ENCODE measurements at regions not wholly inside any gene's neighbourhood (a gene's known extent, or its start where the extent isn't known, plus 50 kb on each side); places are given as distances from the start of the nearest gene placed in this dataset.

- TF ChIP-seq SNAPC5 (CRISPR knock-in tag; IDR thresholded peaks at IDR 0.05) (no peak), YBX1 (IDR thresholded peaks at IDR 0.05) (no peak), HCFC1 (IDR thresholded peaks at IDR 0.05; ENCODE audit: low read depth, low read length) (no peak), STAT6 (CRISPR knock-in tag; IDR thresholded peaks at IDR 0.05) (no peak), RREB1 (CRISPR knock-in tag; IDR thresholded peaks at IDR 0.05) (no peak)
Measured at GRCh38 chr11:98234698-98235097, 786.1 kb upstream of the CNTN5 start.

Measured in K562 (cell line).